ENCODE measurements at regions not wholly inside any gene's neighbourhood (a gene's known extent, or its start where the extent isn't known, plus 50 kb on each side); places are given as distances from the start of the nearest gene placed in this dataset.
"Not testable (repeated sequence)": the region's sequence is repeated elsewhere in the genome, so short reads cannot be mapped to it uniquely, and the experiment has no call there.

GRCh38 chrX:35496671-35497070, 301.5 kb upstream of the MAGEB16 start:
- TF ChIP-seq MAX, CTCF (IDR thresholded peaks at IDR 0.05; ENCODE audit: low read depth, low read length): not testable (repeated sequence)

All from NB4 (cell line).